SU-DHL-6 (cell line): ENCODE measurements at regions not wholly inside any gene's neighbourhood (a gene's known extent, or its start where the extent isn't known, plus 50 kb on each side); places are given as distances from the start of the nearest gene placed in this dataset.

Source experiments
- EZH2phosphoT487 ChIP-seq: fragments of 200-600 bp; sonication (generic), shearing (Covaris generic); conservative IDR thresholded peaks from 2 replicates; pipeline ENCODE4 v1.6.1; 2018; ENCODE audit warnings: mild to moderate bottlenecking, antibody characterized with exemption, low read length, moderate library complexity, mixed read lengths
- TF ChIP-seq, protein P1 (sequence below): fragments of 200-600 bp; sonication (generic); IDR thresholded peaks from one replicate; pipeline ENCODE4 v1.5.1; 2017; ENCODE audit warnings: antibody characterized with exemption, mild to moderate bottlenecking, low read length, moderate library complexity; ENCODE audit not compliant: insufficient read depth, poor library complexity, severe bottlenecking

DNA sequence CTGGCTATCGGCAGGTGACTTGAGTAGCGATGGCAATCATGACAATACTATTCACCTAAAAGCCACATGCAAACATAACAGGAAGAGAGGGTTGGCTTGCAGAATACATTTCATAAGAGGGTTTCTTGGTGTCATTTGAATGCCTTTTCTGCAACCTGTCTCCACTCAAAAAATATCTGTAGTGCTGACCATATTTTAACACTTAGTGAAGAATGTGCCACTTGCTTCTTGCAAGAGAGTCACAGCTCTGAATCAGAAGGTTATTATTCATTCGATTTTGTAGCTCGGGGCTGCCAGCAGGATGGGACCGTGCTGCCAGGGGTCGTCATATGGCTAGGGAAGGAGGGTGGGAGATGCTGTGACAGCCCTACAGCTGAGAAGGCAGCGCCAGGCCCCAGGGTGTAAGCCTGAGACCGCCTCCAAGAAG, 152.0 kb upstream of the PITRM1 start:
- TF ChIP-seq, protein P1, sequence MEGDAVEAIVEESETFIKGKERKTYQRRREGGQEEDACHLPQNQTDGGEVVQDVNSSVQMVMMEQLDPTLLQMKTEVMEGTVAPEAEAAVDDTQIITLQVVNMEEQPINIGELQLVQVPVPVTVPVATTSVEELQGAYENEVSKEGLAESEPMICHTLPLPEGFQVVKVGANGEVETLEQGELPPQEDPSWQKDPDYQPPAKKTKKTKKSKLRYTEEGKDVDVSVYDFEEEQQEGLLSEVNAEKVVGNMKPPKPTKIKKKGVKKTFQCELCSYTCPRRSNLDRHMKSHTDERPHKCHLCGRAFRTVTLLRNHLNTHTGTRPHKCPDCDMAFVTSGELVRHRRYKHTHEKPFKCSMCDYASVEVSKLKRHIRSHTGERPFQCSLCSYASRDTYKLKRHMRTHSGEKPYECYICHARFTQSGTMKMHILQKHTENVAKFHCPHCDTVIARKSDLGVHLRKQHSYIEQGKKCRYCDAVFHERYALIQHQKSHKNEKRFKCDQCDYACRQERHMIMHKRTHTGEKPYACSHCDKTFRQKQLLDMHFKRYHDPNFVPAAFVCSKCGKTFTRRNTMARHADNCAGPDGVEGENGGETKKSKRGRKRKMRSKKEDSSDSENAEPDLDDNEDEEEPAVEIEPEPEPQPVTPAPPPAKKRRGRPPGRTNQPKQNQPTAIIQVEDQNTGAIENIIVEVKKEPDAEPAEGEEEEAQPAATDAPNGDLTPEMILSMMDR: no peak
- TF ChIP-seq EZH2phosphoT487: no peak
